HepG2 (cell line): ENCODE measurements at regions not wholly inside any gene's neighbourhood (a gene's known extent, or its start where the extent isn't known, plus 50 kb on each side); places are given as distances from the start of the nearest gene placed in this dataset.

ENCODE experiments used
- ATAC-seq: fragments of 200-7000 bp; cut with Tn5 transposase; 3 replicates; pipeline ENCODE4 v1.9.1; 2020; ENCODE audit warnings: mild to moderate bottlenecking, moderate library complexity
- BruUV-seq: library from RNA; stranded (reverse); fragments of 400-500 nt; replicated peaks from 2 replicates; lab custom pipeline; 2021; lab: Mats Ljungman, UMichigan
- CTCF ChIA-PET: fragments of 300-600 bp; formaldehyde crosslinking; extraction: SDS; loops from one replicate; lab custom pipeline; 2021; ENCODE audit warnings: low total read pairs, inconsistent platforms, low intra/inter-chr PET ratio; lab: Yijun Ruan, JAX
- POLR2A ChIA-PET: fragments of 350-600 bp; sonication (Branson Sonifier 250); formaldehyde crosslinking; loops from one replicate; lab custom pipeline; 2020; ENCODE audit warnings: antibody characterized with exemption, inconsistent platforms; lab: Yijun Ruan, JAX
- DNase-seq: peaks from one replicate; pipeline ENCODE4 v3.0.0-alpha.2; 2015; ENCODE audit warnings: low spot score
- FAIRE-seq: peaks from 3 replicates; lab custom pipeline; 2011; peaks lifted over from hg19 to GRCh38; lab: Jason Lieb, UNC
- H2AFZ ChIP-seq: one replicate; pipeline ENCODE4 v1.6.1; 2011; ENCODE audit warnings: low read length, inconsistent platforms
- H3K27ac ChIP-seq: fragments of 300-600 bp; 3 replicates; pipeline ENCODE4 v1.8.0; 2011; ENCODE audit warnings: mixed run types, mild to moderate bottlenecking, mixed read lengths, low read length, inconsistent platforms; ENCODE audit not compliant: insufficient read depth; ENCODE audit errors: extremely low read length
- H3K27me3 ChIP-seq, 2 experiments: fragments of 200-600 bp in 1 of 2; 2 replicates in 1 of 2; 3 replicates in 1 of 2; pipeline versions ENCODE4 v1.6.0 to v1.8.0; 2011; ENCODE audit warnings: low read length in 2 of 2, mild to moderate bottlenecking in 2 of 2, moderate library complexity in 2 of 2, inconsistent platforms in 1 of 2; ENCODE audit not compliant: insufficient read depth in 2 of 2, control insufficient read depth in 1 of 2
- H3K36me3 ChIP-seq, 2 experiments: fragments of 200-600 bp in 1 of 2; replicated peaks in 1 of 2; 2 replicates in 1 of 2; 3 replicates in 1 of 2; pipeline versions ENCODE4 v1.5.1 to v1.8.0; 2011; ENCODE audit warnings: low read length in 2 of 2, inconsistent platforms in 1 of 2; ENCODE audit not compliant: insufficient read depth in 2 of 2, control insufficient read depth in 1 of 2
- H3K4me1 ChIP-seq: 2 replicates; pipeline ENCODE4 v1.5.1; 2012; ENCODE audit warnings: low read length, inconsistent platforms; ENCODE audit not compliant: insufficient read depth
- H3K4me2 ChIP-seq: 2 replicates; pipeline ENCODE4 v1.6.0; 2011; ENCODE audit warnings: low read depth, low read length, inconsistent platforms
- H3K4me3 ChIP-seq, 3 experiments: fragments of 200-600 bp in 1 of 3; sonication (generic), shearing (Covaris generic) in 1 of 3; replicated peaks in 1 of 3; 2 replicates each; pipeline ENCODE4 v1.5.1; 2011 to 2016; ENCODE audit warnings: low read length in 3 of 3, inconsistent platforms in 2 of 3, low read depth in 2 of 3, mild to moderate bottlenecking in 2 of 3, control low read depth in 1 of 3, mixed read lengths in 1 of 3; ENCODE audit not compliant: insufficient read depth in 1 of 3
- H3K79me2 ChIP-seq: one replicate; pipeline ENCODE4 v1.6.1; 2011; ENCODE audit warnings: low read length, inconsistent platforms; ENCODE audit not compliant: insufficient read depth
- H3K9ac ChIP-seq: 2 replicates; pipeline ENCODE4 v1.6.0; 2011; ENCODE audit warnings: mild to moderate bottlenecking, low read depth, low read length, inconsistent platforms; ENCODE audit not compliant: insufficient read depth
- H3K9me3 ChIP-seq: 2 replicates; pipeline ENCODE4 v1.5.1; 2012; ENCODE audit warnings: mild to moderate bottlenecking, low read length
- H4K20me1 ChIP-seq: 2 replicates; pipeline ENCODE4 v1.6.0; 2011; ENCODE audit warnings: inconsistent platforms, mild to moderate bottlenecking, low read length, moderate library complexity; ENCODE audit not compliant: insufficient read depth
- ATF5 ChIP-seq: sonication (generic); formaldehyde crosslinking; IDR thresholded peaks from 2 replicates; pipeline ENCODE4 v1.4.0; 2020; ENCODE audit warnings: mild to moderate bottlenecking, low read depth, missing genetic modification reagents
- CREBL2 ChIP-seq: sonication (generic); formaldehyde crosslinking; IDR thresholded peaks from 2 replicates; pipeline ENCODE4 v1.8.1; 2023; ENCODE audit warnings: missing genetic modification reagents, mild to moderate bottlenecking, borderline replicate concordance
- DBP ChIP-seq: sonication (generic); formaldehyde crosslinking; IDR thresholded peaks from 2 replicates; pipeline ENCODE4 v1.4.0; 2020; ENCODE audit warnings: missing genetic modification reagents; ENCODE audit errors: not compliant biosample characterization
- HHEX ChIP-seq: IDR thresholded peaks from 2 replicates; pipeline ENCODE4 v1.6.1; 2016; ENCODE audit warnings: control low read depth
- HNRNPH1 ChIP-seq: fragments of 200-400 bp; formaldehyde crosslinking; optimal IDR thresholded peaks from 2 replicates; pipeline ENCODE3; 2017; ENCODE audit warnings: mild to moderate bottlenecking, low read depth, low read length
- MEIS1 ChIP-seq: sonication (generic); formaldehyde crosslinking; IDR thresholded peaks from 2 replicates; pipeline ENCODE4 v1.9.0; 2021; ENCODE audit warnings: mild to moderate bottlenecking, missing genetic modification reagents, moderate library complexity, borderline replicate concordance
- MIXL1 ChIP-seq: IDR thresholded peaks from 2 replicates; pipeline ENCODE4 v1.6.1; 2016
- RFX1 ChIP-seq: fragments of 450-650 bp; IDR thresholded peaks from 2 replicates; pipeline ENCODE4 v1.6.1; 2017
- ZNF101 ChIP-seq: sonication (generic); formaldehyde crosslinking; IDR thresholded peaks from 2 replicates; pipeline ENCODE4 v1.4.0; 2020; ENCODE audit warnings: mild to moderate bottlenecking, low read depth, missing genetic modification reagents, borderline replicate concordance
- ZNF670 ChIP-seq: sonication (generic); formaldehyde crosslinking; IDR thresholded peaks from 2 replicates; pipeline ENCODE4 v1.8.0; 2022; ENCODE audit warnings: mild to moderate bottlenecking, missing genetic modification reagents, borderline replicate concordance
- ZNF672 ChIP-seq: sonication (generic); formaldehyde crosslinking; IDR thresholded peaks from 2 replicates; pipeline ENCODE4 v1.8.1; 2022; ENCODE audit warnings: missing genetic modification reagents
- ZNF768 ChIP-seq: sonication (generic); formaldehyde crosslinking; IDR thresholded peaks from 2 replicates; pipeline ENCODE4 v1.4.0; 2020; ENCODE audit warnings: missing genetic modification reagents
- ZNF850 ChIP-seq: sonication (generic); formaldehyde crosslinking; conservative IDR thresholded peaks from 2 replicates; pipeline ENCODE4 v1.9.0; 2021; ENCODE audit warnings: mild to moderate bottlenecking, missing genetic modification reagents
- in situ Hi-C: cut with HindIII; loops from 2 replicates; pipeline ENCODE4 v1.10.0; 2017; ENCODE audit warnings: low pct_unique_long_range_greater_than_20kb; ENCODE audit not compliant: extremely low pct_ligation_motif_present
- intact Hi-C: fragments of 100-400 bp; cut with micrococcal nuclease; formaldehyde crosslinking; loops from one replicate; pipeline ENCODE4 v1.10.0; 2022; ENCODE audit not compliant: unreplicated experiment
- TF ChIP-seq, protein P1 (sequence below): sonication (generic); formaldehyde crosslinking; IDR thresholded peaks from 2 replicates; pipeline ENCODE4 v1.8.1; 2022; ENCODE audit warnings: low read depth, mild to moderate bottlenecking, missing genetic modification reagents

DNA sequence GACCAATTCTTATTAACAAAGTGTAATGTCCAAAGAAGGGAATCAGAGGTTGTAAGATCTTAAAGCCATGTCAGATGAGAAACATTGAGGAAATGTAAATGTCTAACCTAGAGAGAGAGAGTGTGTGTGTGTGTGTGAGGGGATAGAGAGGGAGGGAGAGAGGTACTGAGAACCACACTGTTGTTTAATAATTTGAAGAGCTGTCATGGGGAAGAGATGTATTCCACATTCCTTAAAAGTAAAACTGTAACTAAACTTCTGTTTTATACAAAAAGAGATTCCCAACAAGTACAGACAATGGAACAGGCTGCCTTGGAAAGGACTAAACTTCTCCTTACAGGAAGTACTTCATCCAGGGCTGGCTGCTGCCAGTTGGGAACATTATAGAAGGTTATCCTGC lies 68.9 kb upstream of the BOC start:
- Histone ChIP-seq H3K9me3 (no peaks in the 10 kb centered on the region), H3K9ac (no peak overlapping the region), H3K4me1 (no peaks in the 10 kb centered on the region), H3K27me3 (no peaks in the 10 kb centered on the region), H3K4me2 (no peak overlapping the region), H4K20me1 (no peaks in the 10 kb centered on the region), H3K36me3 (no peaks in the 10 kb centered on the region), H3K27ac (no peak overlapping the region), H2AFZ (no peak overlapping the region), H3K4me3 (no peak overlapping the region), H3K79me2 (no peaks in the 10 kb centered on the region)
- no peak for DNase-seq
- TF ChIP-seq MEIS1 = no peak
- TF ChIP-seq RFX1 = no peak
- no peak for TF ChIP-seq HHEX (CRISPR knock-in tag)
- no peak for TF ChIP-seq MIXL1 (CRISPR knock-in tag)
- no peak for TF ChIP-seq HNRNPH1
- TF ChIP-seq ATF5 (CRISPR knock-in tag) = no peak
- TF ChIP-seq ZNF768 (CRISPR knock-in tag) = no peak
- no peak for TF ChIP-seq ZNF670 (CRISPR knock-in tag)
- no peak for TF ChIP-seq DBP (CRISPR knock-in tag)
- TF ChIP-seq ZNF850 = no peak
- TF ChIP-seq, protein P1, sequence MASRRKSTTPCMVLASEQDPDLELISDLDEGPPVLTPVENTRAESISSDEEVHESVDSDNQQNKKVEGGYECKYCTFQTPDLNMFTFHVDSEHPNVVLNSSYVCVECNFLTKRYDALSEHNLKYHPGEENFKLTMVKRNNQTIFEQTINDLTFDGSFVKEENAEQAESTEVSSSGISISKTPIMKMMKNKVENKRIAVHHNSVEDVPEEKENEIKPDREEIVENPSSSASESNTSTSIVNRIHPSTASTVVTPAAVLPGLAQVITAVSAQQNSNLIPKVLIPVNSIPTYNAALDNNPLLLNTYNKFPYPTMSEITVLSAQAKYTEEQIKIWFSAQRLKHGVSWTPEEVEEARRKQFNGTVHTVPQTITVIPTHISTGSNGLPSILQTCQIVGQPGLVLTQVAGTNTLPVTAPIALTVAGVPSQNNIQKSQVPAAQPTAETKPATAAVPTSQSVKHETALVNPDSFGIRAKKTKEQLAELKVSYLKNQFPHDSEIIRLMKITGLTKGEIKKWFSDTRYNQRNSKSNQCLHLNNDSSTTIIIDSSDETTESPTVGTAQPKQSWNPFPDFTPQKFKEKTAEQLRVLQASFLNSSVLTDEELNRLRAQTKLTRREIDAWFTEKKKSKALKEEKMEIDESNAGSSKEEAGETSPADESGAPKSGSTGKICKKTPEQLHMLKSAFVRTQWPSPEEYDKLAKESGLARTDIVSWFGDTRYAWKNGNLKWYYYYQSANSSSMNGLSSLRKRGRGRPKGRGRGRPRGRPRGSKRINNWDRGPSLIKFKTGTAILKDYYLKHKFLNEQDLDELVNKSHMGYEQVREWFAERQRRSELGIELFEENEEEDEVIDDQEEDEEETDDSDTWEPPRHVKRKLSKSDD = no peak
- TF ChIP-seq ZNF101 (CRISPR knock-in tag) = no peak
- TF ChIP-seq ZNF672 = no peak
- TF ChIP-seq CREBL2 (CRISPR knock-in tag) = no peak
- ChIA-PET POLR2A (no interaction called here), CTCF (no interaction called here)
- no peak for FAIRE-seq
- intact Hi-C loops (no loop called here), in situ Hi-C loops (no loop called here)
- no TSS peak for BruUV-seq
- ATAC-seq = no peak
